Body of pancreas (tissue), 4 donors: ENCODE measurements at regions not wholly inside any gene's neighbourhood (a gene's known extent, or its start where the extent isn't known, plus 50 kb on each side); places are given as distances from the start of the nearest gene placed in this dataset.

ENCODE experiments used
- POLR2A ChIP-seq, 3 donors: fragments of 450-650 bp; IDR thresholded peaks; one replicate each; pipeline ENCODE4 v1.6.1; 2016; ENCODE audit warnings: antibody characterized with exemption in 3 of 3, mild to moderate bottlenecking in 2 of 3
- TF ChIP-seq, protein P1 (sequence below), 7 experiments: fragments of 450-650 bp in 4 of 7; fragments of 200-600 bp in 3 of 7; sonication (generic) in 3 of 7; IDR thresholded peaks; one replicate each; pipeline ENCODE4 v1.5.1; 2016 to 2019; ENCODE audit warnings: antibody characterized with exemption in 7 of 7

DNA sequence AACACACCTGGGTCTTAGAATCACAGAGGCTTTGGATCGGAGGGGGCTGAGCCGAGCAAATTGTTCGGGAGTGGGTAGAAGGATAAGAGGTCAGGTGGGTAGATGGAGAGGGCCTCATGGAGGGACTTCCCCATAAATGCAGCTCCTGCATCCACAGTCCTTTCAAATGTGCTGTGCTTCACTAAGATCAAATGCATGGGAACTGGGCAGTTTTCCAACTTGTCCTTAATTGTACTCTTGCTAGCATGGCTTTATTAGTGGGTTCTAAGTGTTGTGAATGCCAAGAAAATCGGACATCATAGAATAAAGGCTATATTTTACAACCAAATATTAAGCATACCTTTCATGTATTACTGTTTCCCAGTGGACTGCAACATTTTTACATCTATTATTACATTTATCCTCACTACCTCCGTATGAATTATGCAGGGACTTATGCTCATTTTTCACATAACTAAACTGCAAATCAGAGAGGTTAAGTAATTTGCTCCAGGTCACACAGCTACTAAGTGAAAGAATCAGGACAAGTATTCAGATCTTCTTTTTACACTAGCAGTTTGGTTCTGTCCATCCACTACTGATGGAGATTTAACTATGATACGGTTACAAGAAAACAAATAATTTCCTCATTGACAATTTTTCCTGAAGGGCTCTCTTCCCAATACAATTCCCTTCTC, 174.5 kb upstream of the RUNX1 start:
- TF ChIP-seq, protein P1, sequence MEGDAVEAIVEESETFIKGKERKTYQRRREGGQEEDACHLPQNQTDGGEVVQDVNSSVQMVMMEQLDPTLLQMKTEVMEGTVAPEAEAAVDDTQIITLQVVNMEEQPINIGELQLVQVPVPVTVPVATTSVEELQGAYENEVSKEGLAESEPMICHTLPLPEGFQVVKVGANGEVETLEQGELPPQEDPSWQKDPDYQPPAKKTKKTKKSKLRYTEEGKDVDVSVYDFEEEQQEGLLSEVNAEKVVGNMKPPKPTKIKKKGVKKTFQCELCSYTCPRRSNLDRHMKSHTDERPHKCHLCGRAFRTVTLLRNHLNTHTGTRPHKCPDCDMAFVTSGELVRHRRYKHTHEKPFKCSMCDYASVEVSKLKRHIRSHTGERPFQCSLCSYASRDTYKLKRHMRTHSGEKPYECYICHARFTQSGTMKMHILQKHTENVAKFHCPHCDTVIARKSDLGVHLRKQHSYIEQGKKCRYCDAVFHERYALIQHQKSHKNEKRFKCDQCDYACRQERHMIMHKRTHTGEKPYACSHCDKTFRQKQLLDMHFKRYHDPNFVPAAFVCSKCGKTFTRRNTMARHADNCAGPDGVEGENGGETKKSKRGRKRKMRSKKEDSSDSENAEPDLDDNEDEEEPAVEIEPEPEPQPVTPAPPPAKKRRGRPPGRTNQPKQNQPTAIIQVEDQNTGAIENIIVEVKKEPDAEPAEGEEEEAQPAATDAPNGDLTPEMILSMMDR (IDR thresholded peaks at IDR 0.05): no peak
- no peak for TF ChIP-seq POLR2A (IDR thresholded peaks at IDR 0.05)
